ENCODE measurements at regions not wholly inside any gene's neighbourhood (a gene's known extent, or its start where the extent isn't known, plus 50 kb on each side); places are given as distances from the start of the nearest gene placed in this dataset.

DNA sequence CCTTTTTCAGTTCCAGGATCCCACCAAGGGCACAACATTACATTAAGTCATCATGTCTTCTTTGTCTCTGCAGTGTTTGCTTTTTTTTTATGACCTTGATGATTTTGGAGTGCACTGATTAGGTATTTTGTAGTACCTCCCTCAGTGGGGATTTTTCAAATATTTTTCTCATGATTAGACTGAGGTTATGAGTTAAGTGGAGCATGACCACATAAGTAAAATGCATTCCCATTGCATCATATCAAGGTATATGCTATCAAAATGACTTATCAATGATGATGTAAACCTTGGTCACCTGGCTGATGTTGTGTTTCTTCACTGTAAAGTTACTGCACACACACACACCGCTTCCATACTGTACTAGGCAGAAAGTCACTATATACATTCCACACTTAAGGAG lies 96.7 kb upstream of the TRPC4 start:
- TF ChIP-seq CTCF (IDR thresholded peaks at IDR 0.05 in 8 of 11, conservative IDR thresholded peaks at IDR 0.05 in 3 of 11), result no peak
- no peak for TF ChIP-seq POLR2A (IDR thresholded peaks at IDR 0.05)
- TF ChIP-seq POLR2AphosphoS5 (IDR thresholded peaks at IDR 0.05), result no peak

All from spleen (tissue), 7 donors.